MV-4-11 (cell line): ENCODE measurements at regions not wholly inside any gene's neighbourhood (a gene's known extent, or its start where the extent isn't known, plus 50 kb on each side); places are given as distances from the start of the nearest gene placed in this dataset.
"Not testable (repeated sequence)": the region's sequence is repeated elsewhere in the genome, so short reads cannot be mapped to it uniquely, and the experiment has no call there.

Experiments used
- DNase-seq: peaks from one replicate; lab custom pipeline; 2025; lab: John Stamatoyannopoulos, UW

DNA sequence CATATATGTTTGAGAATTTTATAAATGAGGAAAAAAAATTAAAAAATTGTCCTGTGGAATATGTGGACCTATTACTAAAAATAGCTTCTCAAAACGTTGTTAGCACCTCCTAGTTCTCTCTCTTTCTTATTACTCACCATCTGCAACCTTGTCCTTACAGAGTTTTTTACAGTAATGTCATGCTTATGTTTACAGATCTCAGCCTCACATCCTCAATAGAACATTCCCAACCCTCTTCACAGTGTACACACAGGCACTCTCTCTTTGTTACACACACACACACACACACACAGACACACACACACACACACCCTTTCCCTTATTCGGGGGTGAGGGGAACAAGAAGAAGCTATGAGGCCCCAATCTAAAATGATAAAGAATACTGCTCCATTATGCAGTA lies 197.7 kb downstream of the SLITRK6 start:
- no peak for DNase-seq

DNA sequence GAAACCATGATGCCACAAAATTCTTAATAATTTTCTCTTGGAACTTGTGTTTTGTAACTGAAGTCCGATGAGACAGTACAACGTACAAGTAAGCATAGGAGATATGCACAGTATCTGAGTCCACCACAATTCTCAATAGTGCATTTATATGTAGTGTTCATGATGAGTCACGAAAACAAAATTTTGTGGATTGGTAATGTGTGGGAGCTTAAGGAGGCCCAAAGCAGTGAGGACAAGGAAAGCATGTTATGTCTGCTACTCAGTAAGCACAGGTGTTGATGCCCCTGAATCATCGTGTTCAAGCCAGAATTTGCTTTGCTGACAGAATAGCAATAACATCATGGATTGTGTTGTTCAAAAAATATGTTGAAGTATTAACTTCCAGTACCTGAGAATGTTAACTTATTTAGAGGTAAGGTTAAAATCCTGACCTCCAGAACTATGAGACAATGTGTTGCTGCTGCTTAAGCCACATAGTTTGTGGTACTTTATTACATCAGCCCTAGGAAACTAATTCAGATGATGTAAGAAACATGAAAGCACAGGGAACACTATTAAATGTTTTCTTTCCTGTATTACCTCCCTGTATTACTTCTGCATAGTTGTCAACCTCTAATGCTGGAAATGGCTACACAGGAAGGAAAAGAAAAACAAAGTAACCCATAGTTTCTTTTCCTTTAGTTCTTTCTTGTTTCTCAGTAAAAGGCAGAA lies 201.3 kb downstream of the SLITRK6 start:
- DNase-seq, result no peak

DNA sequence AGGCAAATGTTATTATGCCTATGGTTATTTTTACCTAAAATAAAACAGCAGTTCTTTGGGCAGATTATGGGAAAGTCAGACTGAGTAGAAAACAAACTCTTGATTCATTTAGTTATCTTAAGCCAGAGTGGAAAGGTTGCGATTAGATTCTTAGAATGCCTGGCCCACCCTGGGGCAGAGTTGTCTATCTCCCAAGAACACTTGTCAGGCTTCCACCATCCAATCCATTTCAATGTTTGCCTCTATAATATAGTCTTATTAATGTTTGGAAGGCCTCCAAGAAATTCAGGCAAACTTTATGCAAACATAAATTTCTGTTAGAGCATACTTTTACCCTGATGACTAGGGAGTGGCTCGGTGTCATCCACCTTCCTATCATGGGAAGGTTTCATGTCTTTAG lies 207.0 kb downstream of the SLITRK6 start:
- DNase-seq, result no peak

DNA sequence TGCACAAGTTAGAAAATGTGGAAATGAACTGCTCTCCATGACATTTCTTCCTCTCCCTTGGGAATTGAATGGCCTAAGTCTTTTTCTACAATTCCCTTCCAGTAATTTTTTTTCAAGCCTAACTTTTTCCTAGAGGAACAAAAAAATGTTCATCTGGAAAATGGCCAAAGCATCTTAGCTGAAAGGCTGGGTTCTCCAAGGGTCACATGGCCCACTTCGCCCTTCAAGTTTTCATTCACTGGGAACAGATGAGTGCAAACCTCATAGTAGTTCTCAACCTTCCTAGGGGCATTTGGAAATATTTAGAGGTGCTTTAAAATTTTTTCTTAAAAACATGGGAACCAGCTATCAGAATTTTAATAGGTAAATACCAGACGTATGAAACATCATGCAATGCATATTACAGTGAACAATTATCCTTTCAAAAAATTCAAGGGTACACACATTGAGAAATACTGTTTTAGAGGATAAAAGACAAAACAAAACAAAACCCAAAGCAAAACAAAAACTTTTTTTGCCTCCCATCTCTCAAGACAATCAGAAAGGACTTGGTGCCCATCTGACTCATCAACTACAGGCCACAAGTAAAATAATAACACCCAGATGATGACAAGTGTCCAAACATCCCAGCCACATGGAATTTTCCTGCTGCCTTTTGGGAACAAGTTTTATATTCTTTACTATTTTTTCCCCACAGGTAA lies 208.8 kb downstream of the SLITRK6 start:
- no peak for DNase-seq

DNA sequence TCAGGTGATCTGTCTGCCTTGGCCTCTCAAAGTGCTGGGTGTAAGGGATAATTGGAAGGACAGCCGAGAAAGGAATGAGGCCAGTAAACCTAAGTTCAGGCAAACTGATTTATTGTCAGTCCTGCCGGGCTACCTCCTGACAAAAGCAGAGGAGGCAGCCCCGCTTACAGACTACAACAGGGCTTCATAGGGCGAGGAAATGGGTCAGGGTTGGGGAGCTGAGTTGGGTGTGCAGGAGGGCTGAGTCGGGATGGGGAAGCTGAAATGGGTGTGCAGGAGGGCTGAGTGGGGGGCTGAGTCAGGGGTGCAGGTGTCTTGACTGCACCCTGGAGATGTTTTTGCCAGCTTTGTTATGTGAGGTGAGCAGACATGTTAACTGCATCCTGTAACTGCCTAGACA lies 210.2 kb downstream of the SLITRK6 start:
- no peak for DNase-seq

DNA sequence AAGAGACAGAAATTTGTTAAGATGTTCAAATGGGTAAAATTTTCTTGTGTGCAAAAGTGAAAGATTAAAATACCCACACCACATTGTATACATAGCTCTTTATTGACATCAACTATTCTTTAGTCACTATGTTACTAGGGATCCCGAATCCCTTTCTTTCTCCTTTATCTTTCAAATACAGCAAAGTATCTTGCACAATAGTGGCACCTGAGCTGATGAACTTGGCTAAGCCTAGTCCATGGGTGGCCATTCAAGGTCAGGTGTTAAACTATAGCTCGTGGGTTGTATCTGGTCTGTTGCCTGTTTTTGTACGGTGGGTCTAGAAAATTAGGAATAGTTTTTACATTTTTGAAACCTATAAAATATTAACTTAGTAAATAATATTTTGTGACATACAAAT lies 210.9 kb downstream of the SLITRK6 start:
- no peak for DNase-seq

DNA sequence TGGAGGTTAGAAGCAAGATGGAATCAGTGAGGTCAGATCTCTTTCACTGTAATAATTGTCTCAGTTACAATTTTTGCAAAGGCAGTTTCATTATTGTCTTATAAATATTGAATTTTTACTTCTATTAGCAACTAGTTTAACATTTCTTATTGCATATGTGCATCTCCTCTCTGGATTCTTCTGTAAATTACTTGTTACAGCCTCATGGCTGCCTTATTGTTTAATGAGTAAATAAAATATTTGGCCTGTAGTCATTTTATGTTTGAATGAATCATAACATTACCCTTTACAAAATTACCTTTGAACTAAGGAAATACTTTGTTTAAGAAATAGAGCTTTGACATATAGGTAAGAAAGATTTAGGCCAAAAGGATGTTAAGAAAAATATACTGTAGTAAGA lies 212.4 kb downstream of the SLITRK6 start:
- no peak for DNase-seq

DNA sequence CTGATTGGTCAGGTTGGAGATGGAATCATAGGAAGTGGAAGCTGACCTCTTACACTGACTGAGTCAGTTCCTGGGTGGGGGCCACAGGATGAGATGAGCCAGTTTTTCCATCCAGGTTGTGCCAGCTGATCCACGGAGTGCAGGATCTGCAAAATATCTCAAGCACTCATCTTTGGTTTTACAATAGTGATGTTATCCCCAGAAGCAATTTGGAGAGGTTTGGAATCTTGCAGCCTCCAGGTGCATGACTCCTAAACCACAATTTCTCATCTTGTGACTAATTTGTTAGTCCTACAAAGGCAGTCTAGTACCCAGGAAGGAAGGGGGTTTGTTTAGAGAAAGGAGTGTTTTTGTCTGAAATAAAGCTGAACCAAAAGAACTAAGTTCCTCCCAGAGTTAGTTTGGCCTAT lies 212.8 kb downstream of the SLITRK6 start:
- DNase-seq, result no peak

DNA sequence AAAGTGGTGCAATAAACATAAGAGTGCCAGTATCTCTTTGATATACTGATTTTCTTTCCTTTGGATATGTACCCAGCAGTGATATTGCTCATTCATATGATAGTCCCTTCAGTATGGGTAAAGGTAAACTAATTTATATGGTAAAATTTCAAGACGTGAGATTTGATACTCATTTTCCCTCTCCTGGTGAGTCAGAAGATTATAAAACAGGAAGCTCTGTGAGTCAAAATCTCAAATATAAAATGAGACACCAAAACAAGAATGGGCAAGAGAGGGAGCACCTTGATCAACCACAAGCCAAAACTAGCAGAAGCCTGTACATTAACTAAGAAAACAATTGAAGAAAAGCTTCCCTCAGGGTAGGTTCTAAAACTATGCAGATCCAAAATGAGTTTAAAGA lies 216.3 kb downstream of the SLITRK6 start:
- DNase-seq, result no peak

DNA sequence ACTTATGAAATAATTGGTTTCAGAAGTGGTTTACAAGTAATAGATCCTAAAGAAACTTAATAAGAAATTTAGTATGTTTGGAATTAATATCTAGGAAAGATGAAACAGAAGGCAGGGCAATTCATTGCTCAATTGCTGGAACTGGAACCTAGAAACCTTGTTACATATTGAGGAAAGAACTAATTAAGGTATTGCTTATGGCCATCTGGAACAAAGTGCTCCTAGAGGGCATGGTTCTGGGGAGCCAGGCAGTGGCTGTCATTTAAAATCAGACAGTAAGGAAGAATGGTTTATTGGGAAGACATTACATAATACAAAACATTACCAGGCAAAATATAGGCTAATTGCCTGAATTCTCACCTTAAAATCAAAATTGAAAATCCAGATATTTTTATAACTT lies 224.1 kb downstream of the SLITRK6 start:
- DNase-seq, result no peak

DNA sequence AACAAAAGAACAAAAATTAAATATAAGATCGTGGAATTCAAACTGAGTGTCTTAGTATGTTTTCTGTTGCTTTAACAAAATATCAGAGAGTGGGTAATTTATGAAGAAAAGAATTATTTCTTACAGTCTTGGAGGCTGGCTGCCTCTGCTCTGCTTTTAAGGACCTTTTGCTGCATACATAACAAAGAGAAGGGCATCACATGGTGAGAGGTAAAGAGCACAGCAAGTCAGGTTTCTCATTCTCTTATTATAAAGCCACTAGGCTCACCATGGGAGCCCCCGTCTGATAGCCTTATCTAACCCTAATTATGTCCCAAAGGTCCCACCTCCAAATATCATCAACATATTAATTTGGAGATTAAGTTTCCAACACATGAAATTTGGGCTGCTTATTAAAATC lies 231.3 kb downstream of the SLITRK6 start:
- no peak for DNase-seq

DNA sequence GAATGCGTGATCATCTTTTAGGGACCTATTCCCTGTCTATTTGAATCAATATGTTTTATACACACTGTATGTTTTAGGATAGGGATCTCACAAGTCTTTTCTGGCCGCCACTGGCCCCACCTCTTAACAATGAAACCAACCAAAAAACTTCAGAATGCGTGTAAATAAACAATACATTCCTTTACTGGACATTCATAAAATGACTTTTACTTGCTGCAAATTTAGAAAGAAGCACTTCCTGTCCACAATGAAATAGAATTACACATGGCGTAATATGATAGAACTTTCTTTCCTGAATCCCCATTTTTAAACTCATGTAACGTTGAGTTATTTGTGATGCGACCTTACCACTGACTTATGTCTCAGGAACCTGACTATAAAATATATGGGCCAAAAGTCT lies 233.6 kb downstream of the SLITRK6 start:
- DNase-seq, result no peak

DNA sequence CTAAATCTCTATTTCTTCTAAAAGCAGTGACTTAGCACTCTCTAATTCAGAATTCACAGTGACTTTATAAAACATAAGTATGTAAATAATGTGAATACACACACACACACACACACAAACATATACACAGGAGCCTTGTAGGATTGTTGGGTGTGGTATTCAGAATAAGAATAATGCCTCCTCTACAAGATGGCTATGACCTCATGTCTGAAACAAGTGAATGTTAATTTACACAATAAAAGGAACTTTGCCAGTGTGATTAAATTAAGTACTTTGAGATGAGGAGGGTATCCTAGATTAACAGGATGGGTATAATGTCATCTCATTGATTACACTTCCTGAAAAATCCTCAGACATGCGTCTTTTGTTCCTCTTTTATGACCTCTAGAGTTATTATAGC lies 234.6 kb downstream of the SLITRK6 start:
- DNase-seq, result peak; percentile 5

DNA sequence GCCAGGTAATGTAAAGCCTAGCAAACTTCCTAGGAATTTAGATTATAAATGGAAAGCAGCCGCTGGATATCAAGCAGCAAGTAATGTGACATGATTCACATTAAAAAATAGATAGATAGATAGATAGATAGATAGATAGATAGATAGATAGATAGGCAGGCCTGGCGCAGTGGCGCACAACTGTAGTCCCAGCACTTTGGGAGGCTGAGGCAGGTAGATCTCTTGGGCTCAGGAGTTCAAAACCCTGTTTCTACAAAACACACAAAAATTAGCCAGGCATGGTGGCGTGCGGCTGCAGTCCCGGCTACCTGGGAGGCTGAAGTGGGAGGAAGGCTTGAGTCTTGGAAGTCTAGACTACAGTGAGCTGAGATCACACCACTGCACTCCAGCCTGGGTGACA lies 236.9 kb downstream of the SLITRK6 start:
- no peak for DNase-seq

DNA sequence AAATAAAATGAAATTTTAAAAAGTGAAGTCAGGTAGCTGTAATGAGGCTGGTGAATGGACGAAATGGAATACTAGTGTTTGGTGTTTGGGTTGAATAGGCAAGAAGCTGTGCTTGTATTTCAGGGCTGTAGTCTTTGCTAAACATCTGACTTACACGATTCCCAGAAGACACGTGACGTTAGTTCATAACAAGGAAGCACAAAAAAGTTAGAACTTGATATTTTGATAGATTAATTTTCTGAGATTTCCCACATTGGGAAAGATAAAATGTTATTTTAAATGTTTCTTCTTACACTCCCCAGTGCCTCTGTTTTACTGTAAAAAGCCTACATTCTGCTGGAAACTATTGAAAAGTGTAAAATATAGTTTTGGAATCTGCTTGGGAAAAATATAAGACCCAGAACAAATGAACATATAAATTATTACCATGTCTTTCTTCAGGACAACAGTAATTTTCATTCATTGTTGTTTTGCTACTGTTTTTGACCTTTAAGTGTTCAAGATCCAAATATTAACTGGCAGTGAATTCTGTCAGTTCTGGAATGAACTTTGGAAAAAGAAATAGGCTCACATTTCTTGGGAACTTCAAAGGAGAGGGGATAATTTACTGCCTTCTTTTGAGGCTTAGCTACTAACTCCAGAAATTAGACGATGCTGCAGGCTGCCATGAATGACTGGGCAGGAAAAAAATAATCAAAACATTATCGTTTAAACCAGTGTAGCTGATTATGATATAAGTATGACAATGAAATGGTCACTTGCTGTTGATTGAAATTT lies 241.3 kb downstream of the SLITRK6 start:
- DNase-seq, result no peak

DNA sequence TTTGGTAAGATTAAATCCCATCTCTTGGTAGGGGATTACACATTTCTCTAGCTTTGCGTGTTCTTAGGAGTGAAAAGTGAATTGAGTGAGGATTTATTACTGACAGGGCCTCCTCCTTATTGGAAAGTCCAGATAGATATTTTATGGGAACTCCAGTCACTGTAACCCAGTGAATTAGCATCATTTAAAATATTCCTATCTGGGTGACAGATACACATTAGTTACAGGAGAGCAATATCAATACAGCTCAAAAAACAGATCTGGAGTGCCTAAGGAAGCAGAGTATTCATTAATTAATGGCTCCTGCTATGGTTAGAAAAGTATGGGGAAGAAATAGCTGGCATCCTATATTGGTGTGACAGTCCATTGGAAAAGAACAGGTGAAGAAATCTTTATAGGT lies 248.2 kb downstream of the SLITRK6 start:
- DNase-seq, result no peak

DNA sequence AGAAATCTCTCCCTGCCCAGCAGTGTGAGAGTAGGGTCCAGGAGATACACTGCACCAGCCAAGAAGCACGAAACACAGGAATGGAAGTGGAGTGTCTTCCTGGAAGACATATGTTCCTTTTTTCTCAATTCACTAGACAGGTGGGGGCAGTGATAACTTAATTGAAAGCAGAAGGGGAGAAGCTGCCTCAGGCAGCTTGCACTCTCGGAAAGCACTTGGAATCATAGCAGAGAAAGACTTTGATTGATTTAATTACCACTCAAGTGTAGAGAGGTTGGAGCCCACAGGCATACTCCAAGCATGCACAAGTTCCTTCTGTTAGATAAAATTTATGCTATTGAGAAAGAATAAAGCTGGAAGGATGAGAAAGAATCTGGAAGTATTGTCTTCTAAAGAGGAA lies 249.4 kb downstream of the SLITRK6 start:
- DNase-seq, result no peak

DNA sequence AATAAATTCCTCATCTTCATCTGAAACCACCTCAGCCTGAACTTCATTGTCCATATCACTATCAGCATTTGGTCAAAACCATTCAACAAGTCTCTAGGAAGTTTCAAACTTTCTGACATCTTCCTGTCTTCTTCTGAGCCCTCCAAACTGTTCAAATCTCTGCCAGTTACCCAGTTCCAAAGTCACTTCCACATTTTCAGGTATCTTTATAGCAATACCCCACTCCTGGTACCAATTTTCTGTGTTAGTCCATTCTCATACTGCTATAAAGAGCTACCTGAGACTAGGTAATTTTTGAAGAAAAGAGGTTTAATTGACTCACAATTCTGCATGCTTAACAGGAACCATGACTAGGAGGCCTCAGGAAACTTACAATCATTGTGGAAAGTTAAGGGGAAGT lies 250.4 kb downstream of the SLITRK6 start:
- not testable (repeated sequence) for DNase-seq

DNA sequence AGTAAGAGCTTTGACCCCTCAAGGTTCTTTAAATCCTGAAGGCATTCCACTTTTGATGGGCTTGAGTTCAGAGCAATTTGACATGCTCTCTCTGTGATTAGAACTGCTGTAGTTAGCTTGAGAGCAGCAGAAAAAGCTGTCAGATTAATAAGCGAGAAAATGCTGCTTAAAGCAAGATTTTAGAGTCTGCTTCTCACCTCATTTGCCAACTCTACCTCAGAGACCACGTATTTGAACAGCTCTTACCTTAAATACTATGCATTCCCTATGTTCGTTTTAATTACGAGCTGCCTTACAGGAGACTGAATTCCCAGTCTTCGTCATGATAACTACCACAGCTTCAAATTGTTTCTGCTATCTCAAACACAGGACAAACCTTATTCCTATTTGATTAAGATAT lies 253.4 kb downstream of the SLITRK6 start:
- DNase-seq, result no peak

DNA sequence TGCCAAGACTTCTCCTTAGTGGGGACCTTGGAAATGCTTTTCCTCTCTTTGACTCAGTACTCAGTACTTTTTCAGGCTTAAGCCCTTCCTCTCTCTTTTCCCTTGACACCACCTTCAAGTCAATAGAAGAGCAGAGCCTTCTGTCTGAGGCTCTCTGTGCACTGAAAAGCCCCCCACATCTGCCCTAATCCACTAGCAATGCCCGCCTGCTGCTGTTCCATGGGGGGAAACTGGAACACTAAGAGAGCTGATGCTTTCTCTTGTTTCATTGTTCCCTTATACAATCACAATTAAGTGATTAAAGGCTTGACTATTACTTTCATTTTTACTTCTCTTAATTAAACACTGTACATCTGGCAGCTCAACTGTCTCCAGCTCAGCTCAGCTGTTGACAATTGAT lies 254.5 kb downstream of the SLITRK6 start:
- DNase-seq, result no peak

DNA sequence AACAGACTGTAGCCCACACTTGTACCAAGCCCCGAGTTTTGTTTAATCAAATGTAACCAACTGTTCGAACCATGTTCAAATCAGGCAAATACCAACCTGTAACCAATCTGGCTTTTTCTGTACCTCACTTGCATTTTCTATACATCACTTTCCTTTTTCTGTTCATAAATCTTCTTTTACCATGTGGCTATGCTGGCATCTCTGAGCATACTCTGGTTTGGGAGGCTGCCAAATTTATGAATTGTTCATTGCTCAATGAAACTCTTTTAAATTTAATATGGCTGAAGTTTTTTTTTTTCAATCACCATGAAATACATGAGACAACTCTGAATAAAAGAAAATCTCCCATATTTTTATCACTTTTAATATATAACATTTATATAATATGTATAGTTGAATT lies 256.1 kb downstream of the SLITRK6 start:
- DNase-seq, result no peak

DNA sequence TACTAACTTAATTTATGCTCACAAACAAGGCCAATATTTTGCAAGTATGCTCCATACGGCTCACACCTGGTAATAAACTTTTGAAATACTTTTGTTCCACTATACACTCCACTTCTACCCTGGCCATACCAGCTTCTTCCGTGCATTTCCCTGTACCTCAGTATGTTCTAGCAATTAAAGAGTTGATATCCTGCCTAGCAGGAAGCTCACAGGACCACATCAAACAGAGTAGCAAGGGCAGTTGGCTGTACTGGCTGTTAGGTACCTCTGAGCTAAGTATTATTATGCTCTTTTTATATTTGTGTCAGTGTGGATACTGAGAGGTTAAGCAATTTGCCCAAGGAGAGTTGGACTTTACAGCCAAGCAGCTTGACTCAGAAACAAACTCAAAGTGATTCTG lies 257.7 kb downstream of the SLITRK6 start:
- DNase-seq, result no peak

DNA sequence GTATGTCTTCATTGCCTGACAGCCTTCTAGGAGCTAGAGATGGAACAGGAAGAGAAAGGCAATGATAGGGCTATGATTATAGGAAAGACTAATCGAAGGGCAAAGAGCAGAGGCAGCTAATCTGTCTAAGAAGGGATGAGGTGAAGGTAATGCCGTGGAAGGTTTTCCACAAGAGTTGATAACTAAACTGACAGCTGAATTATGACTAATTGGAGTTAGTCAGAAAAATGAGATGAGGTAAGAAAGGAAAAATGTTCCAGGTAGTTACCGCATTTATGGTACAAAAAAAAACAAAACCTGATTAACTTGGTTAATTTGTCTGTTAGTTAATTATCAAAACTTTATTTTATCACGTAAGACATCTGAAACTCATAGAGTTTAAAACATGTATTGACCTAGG lies 260.3 kb downstream of the SLITRK6 start:
- no peak for DNase-seq
